ENCODE measurements at regions not wholly inside any gene's neighbourhood (a gene's known extent, or its start where the extent isn't known, plus 50 kb on each side); places are given as distances from the start of the nearest gene placed in this dataset.

- Histone ChIP-seq H3K9me3 (no peaks in the 10 kb centered on the region), H3K4me3 (no peak overlapping the region), H3K27ac (no peak overlapping the region), H3K36me3 (no peaks in the 10 kb centered on the region), H3K27me3 (no peaks in the 10 kb centered on the region), H3K4me1 (no peaks in the 10 kb centered on the region)
- intact Hi-C loops (cut with DNase I; ENCODE audit: low total_unique reads): no loop called here
- DNase-seq: no peak
- no peak for TF ChIP-seq CTCF (IDR thresholded peaks at IDR 0.05)
- TF ChIP-seq POLR2A (IDR thresholded peaks at IDR 0.05): no peak
These were observed 492.9 kb downstream of the PCDH20 start for GRCh38 chr13:60922576-60923231.

GRCh38 chr13:60893801-60894200 lies 496.8 kb downstream of the TDRD3 start:
- TF ChIP-seq POLR2A (IDR thresholded peaks at IDR 0.05) (no peak), CTCF (IDR thresholded peaks at IDR 0.05) (no peak)
- no peaks in the 10 kb centered on the region for H3K4me1 ChIP-seq
- no peak overlapping the region for H3K4me3 ChIP-seq
- intact Hi-C loops (cut with DNase I; ENCODE audit: low total_unique reads): no loop called here
- no peaks in the 10 kb centered on the region for H3K9me3 ChIP-seq
- H3K27me3 ChIP-seq: no peaks in the 10 kb centered on the region
- no peak for DNase-seq
- no peak overlapping the region for H3K27ac ChIP-seq
- no peaks in the 10 kb centered on the region for H3K36me3 ChIP-seq

GRCh38 chr13:60887711-60888110 lies 490.7 kb downstream of the TDRD3 start:
- H3K27me3 ChIP-seq: no peaks in the 10 kb centered on the region
- H3K27ac ChIP-seq: no peak overlapping the region
- H3K4me1 ChIP-seq: no peaks in the 10 kb centered on the region
- intact Hi-C loops (cut with DNase I; ENCODE audit: low total_unique reads): no loop called here
- no peaks in the 10 kb centered on the region for H3K9me3 ChIP-seq
- no peak for TF ChIP-seq POLR2A (IDR thresholded peaks at IDR 0.05)
- TF ChIP-seq CTCF (IDR thresholded peaks at IDR 0.05): no peak
- no peaks in the 10 kb centered on the region for H3K36me3 ChIP-seq
- DNase-seq: no peak
- no peak overlapping the region for H3K4me3 ChIP-seq

GRCh38 chr13:60881507-60881906 lies 484.5 kb downstream of the TDRD3 start:
- Histone ChIP-seq H3K36me3 (no peaks in the 10 kb centered on the region), H3K4me1 (no peaks in the 10 kb centered on the region), H3K27ac (no peak overlapping the region), H3K27me3 (no peaks in the 10 kb centered on the region), H3K9me3 (no peaks in the 10 kb centered on the region), H3K4me3 (no peak overlapping the region)
- TF ChIP-seq POLR2A (IDR thresholded peaks at IDR 0.05) (no peak), CTCF (IDR thresholded peaks at IDR 0.05) (no peak)
- DNase-seq: no peak
- intact Hi-C loops (cut with DNase I; ENCODE audit: low total_unique reads): no loop called here

- DNase-seq: no peak
- Histone ChIP-seq H3K4me3 (no peak overlapping the region), H3K27me3 (no peaks in the 10 kb centered on the region), H3K4me1 (no peaks in the 10 kb centered on the region), H3K36me3 (no peaks in the 10 kb centered on the region), H3K27ac (no peak overlapping the region), H3K9me3 (no peaks in the 10 kb centered on the region)
- intact Hi-C loops (cut with DNase I; ENCODE audit: low total_unique reads): no loop called here
- TF ChIP-seq CTCF (IDR thresholded peaks at IDR 0.05): no peak
- TF ChIP-seq POLR2A (IDR thresholded peaks at IDR 0.05): no peak
These were observed 476.1 kb downstream of the TDRD3 start for GRCh38 chr13:60873116-60873515.
